ENCODE measurements at regions not wholly inside any gene's neighbourhood (a gene's known extent, or its start where the extent isn't known, plus 50 kb on each side); places are given as distances from the start of the nearest gene placed in this dataset.

- TF ChIP-seq HDGF (IDR thresholded peaks at IDR 0.05; ENCODE audit: borderline replicate concordance) = no peak
- no peak for TF ChIP-seq SUZ12 (IDR thresholded peaks at IDR 0.05)
These were observed 765.8 kb upstream of the ARRDC4 start for GRCh38 chr15:97194750-97195149.

All from HEK293T (cell line).